Stimulated activated CD8-positive, alpha-beta memory T cell treated with anti-CD3 and anti-CD28 coated beads, Interleukin-4, amount 100 ng/mL, for 24 hours (primary cell): ENCODE measurements at regions not wholly inside any gene's neighbourhood (a gene's known extent, or its start where the extent isn't known, plus 50 kb on each side); places are given as distances from the start of the nearest gene placed in this dataset.

Experiments
- DNase-seq: peaks from one replicate; pipeline ENCODE4 v3.0.0-alpha.2; 2020; ENCODE audit warnings: low read depth

GRCh38 chr10:90462749-90463470, 394.9 kb downstream of the HTR7 start:
- DNase-seq = no peak

DNA sequence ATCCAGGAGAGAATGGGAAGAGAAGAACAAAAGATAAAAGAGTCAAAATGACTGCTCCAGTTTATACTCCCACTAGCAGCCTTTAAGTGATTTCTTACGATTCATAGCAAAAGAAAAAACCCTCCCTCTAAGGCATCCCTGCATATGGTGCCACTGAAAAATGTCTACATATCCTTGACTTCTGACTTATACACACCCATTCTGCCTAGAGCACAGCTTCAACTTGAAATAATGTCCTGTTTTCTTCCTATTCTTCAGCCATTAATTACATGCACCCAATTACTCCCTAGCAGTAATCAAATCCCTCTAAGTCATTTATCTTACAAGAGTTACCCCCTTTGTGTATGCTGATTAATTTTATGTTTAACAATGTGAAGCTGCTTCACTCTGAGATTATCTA, 393.5 kb downstream of the HTR7 start:
- no peak for DNase-seq

GRCh38 chr10:90470966-90471365, 386.9 kb downstream of the HTR7 start:
- DNase-seq = no peak

GRCh38 chr10:90480466-90480865, 377.4 kb downstream of the HTR7 start:
- DNase-seq = no peak

GRCh38 chr10:90481326-90481923, 376.4 kb downstream of the HTR7 start:
- DNase-seq = no peak

DNA sequence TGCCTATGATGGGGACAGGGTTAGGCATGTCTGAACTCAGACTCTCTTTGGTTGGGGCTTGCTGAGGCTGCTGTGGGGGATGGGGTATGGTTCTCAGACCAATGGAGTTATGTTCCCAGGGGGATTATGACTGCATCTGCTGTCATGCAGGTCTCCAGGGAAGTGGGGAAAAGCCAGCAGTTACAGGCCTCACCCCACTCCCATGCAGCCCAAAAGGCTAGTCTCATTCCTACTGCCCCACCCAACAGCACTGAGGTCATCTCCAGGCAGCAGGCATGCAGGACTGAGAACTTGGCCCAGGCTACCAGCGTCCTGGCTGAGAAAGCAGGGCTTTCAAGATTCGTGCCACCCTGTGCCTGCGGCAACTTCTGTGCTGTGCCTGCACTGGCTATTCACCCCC, 373.3 kb downstream of the HTR7 start:
- DNase-seq = no peak

GRCh38 chr10:90494183-90494582, 363.7 kb downstream of the HTR7 start:
- no peak for DNase-seq

GRCh38 chr10:90504172-90504571, 353.7 kb downstream of the HTR7 start:
- DNase-seq = no peak

DNA sequence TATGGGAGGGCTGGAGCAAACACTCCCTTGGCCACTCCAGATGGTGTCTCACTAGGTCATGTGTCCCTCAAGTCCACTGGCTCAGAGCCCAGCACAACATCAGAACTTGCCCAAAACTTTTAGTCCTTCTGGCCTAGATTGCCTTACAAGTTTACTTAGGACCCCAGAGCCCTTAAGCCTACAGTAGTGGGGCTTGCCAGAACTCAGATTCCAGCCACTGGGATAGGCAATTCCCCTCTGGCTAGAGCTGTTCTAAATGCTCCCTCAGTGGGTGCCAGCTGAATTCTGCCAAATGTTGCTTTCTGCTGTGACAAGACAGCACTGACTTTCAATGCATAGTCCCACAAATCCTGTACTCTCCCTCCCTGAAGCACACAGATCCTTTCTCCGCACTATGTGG, 331.1 kb downstream of the HTR7 start:
- no peak for DNase-seq

GRCh38 chr10:90530521-90530920, 327.3 kb downstream of the HTR7 start:
- no peak for DNase-seq

- DNase-seq = no peak
Measured at GRCh38 chr10:90557385-90557784, 300.5 kb downstream of the HTR7 start.

DNA sequence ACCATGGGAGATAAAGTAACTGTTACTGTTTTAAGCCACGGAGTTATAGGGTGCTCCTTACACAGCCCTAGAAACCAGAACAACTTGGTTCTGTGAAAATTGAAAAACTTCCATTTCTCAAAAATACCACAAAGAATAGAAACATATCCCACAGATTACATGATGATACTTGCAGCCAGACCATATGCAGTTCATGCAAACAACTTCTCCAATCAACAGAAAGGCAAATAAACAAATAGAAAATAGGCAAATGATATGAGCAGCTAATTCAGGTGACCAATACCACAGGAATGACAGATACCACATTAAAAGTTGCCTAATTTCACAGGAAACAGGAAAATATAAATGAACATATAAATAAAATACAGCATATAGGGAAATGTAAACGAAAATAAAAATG, 297.5 kb downstream of the HTR7 start:
- no peak for DNase-seq

DNA sequence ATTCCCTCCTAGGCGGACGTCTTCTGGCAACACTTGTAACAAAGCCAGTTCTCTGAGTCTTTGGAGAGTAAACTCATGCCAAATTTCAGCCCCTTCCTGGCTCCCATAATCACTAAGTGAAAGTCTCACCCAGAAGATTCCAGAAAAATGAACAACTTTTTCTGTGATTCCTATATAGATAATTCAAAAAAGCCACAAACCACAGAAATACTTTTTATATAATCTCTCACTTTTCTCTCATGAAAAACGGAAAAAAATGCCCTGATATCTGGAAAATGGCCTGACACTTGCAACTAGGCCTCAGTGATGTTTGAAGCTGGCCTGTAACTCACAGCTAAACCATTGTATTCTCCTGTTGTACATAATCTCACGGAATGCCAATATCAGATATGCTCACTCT, 296.2 kb downstream of the HTR7 start:
- no peak for DNase-seq

DNA sequence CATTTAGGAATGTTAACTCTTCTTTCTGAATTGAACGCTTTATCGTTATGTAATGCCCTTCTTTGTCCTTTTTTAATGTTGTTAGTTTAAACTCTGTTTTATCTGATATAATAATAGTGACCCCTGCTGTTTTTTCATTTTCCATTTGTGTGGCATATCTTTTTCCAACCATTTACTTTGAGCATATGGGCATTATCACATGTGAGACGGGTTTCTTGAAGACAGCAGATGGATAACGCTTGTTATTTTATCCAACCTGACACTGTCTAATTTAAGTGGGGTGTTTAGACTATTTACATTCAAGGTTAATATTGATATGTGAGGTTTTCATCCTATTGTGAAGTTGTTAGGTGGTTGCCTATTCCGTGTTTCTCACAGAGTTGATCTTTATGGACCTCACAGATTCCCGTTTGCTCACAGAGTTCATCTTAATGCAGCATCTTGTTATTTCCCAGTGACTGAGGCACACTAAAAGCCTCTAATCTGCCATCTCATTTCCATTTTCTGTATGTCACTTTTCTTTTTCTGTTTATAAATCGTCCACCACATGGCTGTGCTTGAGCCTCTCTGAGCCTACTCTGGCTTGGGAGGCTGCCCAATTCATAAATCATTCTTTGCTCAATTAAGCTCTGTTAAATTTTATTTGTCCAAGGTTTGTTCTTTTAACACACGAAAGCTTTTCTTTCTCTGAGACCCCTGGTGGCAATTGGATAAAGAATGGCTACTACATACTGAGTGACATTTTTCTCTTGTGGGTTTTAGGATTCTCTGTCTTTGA, 286.2 kb downstream of the HTR7 start:
- DNase-seq = no peak

GRCh38 chr10:90575125-90575524, 282.7 kb downstream of the HTR7 start:
- no peak for DNase-seq

DNA sequence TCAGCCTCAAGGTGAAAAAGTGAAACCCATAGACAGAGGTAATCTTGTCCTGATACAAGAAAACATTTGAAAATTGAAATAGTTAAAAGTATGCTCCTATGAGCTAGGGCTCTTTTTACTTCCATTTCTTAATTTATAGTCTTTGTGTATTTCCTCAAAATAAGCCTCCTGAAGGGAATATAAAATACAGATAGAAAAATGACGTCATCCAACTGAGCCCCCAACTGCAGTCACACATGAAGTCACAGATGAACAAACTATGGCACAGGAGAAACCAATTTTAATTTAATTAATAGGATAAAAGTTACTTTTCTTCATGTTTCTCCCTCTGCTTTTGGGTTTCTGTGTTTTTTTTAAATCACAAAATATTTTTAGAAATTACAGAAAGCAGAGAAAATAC, 280.3 kb downstream of the HTR7 start:
- DNase-seq = no peak

- no peak for DNase-seq
Measured at GRCh38 chr10:90579602-90580242, 278.1 kb downstream of the HTR7 start.

- DNase-seq = no peak
Measured at GRCh38 chr10:90583416-90583815, 274.4 kb downstream of the HTR7 start.

DNA sequence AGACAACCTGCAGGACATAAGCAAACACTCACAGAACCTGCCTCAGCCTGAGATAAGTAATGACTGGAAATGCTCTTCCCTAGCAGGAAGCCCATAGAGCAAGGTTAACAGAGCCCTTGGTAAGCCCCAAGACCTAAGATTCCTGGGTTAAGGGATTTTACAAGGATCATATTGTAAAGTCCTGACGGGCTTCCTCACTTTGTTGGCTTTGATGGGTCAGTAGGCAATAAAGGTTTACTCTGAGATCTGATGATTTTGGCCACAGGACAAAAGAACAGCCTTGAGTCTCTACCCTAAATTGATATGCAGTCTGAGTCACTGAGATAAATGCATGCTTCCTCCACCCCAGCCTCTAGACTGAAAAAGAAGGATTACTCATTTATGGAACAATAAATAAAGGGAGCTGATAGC, 270.8 kb downstream of the HTR7 start:
- no peak for DNase-seq

GRCh38 chr10:90587561-90587960, 270.3 kb downstream of the HTR7 start:
- no peak for DNase-seq

DNA sequence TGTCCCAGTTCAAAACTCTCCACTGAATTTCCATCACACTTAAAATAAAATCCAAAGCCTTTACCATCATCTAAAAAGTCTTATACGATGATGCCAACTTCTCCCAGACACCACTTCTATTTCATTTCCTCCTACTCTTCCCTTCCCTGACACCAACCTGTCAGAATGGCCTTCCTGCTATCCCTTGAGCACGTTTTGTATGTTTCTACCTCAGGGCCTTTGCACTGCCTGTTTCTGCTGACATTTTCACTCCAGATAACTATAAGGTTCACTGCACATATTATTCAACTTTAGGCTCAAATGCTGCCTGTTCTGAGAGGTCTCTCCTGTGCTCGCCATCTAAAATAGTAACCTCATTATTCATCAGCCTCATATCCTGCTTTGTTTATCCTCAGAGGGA, 269.6 kb downstream of the HTR7 start:
- no peak for DNase-seq

- no peak for DNase-seq
Measured at GRCh38 chr10:90589825-90590224, 268.0 kb downstream of the HTR7 start.

- no peak for DNase-seq
Measured at GRCh38 chr10:90591629-90592028, 266.2 kb downstream of the HTR7 start.
